GM21360 (cell line): ENCODE measurements at regions not wholly inside any gene's neighbourhood (a gene's known extent, or its start where the extent isn't known, plus 50 kb on each side); places are given as distances from the start of the nearest gene placed in this dataset.
"Not testable (repeated sequence)": the region's sequence is repeated elsewhere in the genome, so short reads cannot be mapped to it uniquely, and the experiment has no call there.

Source experiments
- ATAC-seq: cut with Tn5 transposase; IDR thresholded peaks from one replicate; pipeline ENCODE4 v1.9.1; 2021; ENCODE audit warnings: mild to moderate bottlenecking, moderate library complexity; ENCODE audit not compliant: unreplicated experiment

DNA sequence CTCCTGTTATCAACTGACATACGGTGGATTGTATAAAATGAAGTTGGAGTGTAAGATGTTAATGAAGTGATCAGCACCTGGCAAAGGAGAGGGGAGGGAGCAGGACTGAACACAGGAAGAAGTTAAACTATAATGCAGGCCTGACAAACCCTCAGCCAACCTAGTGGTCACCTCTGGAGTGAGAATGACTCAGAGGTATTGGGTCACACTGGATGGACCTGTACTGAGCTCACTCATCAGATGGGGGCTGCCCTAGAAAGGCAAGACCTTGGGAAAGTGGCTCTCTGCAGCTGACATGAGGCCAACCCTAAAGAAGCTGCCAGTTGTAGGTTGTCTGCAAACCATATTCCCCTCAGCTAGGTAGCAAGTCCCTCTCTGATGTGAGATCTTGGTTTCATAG is 193.3 kb upstream of the HTR1E start:
- ATAC-seq = no peak

DNA sequence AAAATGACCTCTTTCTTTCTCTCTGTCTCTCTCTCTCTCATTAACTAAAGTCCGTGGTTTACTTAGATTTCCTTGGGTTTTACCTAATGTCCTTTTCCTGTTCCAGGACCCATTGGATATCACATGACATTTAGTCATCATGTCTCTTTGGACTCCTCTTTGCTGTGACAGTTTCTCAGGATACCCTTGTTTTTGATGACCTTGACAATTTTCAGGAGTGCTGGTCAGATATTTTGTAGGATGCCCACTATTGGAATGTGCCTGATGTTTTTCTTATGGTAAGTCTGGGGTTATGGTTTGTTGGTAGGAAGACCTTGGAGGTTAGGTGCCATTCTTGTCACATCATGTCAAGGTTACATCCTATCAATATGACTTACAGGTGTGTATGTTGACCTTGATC is 199.2 kb upstream of the HTR1E start:
- ATAC-seq = no peak

DNA sequence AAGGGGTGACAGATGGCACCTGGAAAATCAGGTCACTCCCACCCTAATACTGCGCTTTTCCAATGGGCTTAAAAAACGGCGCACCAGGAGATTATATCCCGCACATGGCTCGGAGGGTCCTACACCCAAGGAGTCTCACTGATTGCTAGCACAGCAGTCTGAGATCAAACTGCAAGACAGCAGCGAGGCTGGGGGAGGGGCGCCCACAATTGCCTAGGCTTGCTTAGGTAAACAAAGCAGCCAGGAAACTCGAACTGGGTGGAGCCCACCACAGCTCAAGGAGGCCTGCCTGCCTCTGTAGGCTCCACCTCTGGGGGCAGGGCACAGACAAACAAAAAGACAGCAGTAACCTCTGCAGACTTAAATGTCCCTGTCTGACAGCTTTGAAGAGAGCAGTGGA is 205.7 kb upstream of the HTR1E start:
- not testable (repeated sequence) for ATAC-seq

DNA sequence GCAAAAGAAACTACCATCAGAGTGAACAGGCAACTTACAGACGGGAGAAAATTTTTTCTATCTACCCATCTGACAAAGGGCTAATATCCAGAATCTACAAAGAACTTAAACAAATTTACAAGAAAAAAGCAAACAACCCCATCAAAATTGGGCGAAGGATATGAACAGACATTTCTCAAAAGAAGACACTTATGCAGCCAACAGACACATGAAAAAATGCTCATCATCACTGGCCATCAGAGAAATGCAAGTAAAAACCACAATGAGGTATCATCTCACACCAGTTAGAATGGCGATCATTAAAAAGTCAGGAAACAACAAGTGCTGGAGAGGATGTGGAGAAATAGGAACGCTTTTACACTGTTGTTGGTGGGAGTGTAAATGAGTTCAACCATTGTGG is 206.6 kb upstream of the HTR1E start:
- not testable (repeated sequence) for ATAC-seq

DNA sequence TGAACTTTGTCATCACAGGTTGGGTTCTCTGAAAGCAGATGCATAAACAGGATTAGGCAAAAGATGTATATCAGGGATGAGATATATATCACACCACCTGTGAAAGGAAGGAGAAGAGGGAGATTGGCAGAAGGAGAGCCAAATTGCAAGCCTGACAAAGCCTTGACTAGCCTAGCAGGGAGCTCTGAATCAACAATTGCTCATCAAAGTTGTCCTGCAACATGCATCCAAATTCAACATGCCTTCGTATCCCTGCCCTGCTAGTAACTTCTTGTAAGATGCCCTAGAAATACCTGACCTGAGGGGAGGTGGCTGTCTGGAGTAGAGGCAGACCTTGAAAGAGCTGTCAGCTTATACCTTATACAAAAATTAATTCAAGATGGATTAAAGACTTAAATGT is 207.1 kb upstream of the HTR1E start:
- no peak for ATAC-seq

DNA sequence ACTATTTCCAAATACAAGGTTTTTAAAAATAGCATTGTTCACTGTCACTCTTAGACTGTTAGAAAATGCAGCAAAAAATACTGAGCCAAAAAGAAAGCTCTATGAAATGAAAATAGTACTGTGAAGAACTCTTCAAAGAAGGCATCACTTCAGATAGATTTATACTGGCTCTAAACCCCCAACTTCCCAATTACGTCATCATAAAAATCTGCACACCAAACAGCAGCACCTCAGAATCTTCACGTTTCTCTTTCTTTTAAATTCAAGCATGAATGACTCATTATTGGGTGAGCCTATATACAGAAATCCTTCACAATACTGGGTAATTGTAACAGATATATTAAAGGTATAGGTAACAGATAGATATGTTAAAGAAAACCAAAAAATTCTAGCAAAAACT is 208.4 kb upstream of the HTR1E start:
- ATAC-seq = no peak

DNA sequence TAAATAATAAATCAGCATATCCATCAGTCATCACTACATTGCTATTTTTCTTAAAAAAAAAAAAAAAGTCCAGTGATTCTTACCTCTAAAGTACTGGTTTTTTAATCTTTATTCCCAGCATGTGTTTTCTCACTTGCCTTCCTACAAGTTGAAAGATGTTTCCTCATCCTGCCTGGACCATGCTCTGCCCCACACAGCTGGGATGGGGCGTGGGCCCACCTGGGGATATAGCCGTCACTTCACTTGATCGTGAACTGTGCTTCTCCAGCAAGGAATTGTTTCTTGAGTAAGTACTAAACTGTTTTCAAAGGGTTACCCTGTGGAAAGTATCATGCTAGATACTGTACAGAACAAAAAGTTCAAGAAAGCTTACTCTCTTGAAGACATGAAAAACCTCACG is 212.6 kb upstream of the HTR1E start:
- no peak for ATAC-seq

DNA sequence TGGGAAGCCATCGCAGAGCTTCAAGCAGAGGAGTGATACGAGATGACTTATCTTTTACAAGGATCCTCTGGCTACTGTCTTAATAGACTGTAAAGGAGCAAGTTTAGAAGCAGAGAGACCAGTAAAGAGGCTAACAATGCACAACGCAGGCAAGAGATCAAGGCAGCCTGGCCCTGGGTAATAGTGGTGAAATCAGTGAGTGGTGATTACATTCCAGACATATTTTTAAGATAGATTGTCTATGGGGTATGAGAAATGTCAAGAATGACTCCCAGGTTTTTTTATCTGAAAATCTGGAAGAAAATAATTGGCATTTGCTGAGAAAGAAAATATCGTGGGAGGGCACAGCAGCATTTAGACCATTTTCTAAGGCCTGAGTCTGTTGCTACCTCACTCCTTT is 213.6 kb upstream of the HTR1E start:
- no peak for ATAC-seq

DNA sequence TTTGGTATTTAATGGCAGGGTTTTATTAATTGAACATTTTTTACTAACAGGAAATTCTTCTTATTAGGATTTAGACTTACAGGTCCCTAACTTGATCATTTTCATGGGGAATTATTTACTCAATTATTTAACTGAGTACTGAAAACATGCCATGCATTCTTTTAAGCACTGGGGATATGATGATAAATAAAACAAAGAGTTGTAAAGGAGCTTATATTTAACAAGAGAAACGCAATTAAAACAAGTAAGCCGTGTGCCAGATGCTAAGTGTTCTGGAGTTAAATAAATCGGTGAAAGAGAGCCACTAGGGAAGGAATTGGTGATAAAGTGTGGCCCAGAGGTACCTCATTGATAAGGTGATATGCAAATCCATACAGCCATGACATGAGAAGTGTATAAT is 214.2 kb upstream of the HTR1E start:
- ATAC-seq = no peak

DNA sequence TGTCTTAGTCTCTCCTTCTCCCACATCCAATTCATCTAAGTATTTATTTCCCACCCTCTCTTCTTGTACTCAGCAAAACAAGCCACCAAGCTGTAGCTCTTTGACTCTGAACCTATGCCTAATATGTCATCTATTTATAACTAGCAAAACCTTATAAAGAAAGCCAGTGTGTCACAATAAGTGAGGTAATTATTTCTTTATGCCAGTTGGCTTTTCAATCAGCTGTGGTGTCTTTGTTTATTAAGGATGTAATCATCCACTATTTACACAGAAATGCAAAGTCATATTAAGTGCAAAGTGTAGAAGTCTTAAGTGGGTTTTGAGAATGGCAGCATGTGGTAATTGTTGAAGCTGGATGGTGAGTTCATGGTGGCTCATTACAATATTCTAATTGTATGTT is 215.2 kb upstream of the HTR1E start:
- no peak for ATAC-seq

DNA sequence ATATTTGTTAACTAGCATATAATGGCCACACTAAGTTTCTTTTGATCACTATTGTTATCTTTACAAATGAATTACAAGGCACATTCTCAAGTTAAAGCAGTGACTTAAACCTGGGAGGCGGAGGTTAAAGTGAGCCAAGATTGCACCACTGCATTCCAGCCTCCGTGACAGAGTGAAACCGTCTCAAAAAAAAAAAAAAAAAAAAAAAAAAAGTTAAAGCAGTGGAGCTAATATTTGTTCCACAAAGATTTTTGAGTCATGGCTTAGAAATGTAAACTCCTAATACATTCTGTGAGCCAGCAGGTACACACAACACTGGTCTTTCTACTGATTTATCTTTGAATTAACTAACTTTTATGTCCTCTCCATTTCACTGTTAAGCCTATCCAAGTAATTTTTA is 221.7 kb upstream of the HTR1E start:
- no peak for ATAC-seq

DNA sequence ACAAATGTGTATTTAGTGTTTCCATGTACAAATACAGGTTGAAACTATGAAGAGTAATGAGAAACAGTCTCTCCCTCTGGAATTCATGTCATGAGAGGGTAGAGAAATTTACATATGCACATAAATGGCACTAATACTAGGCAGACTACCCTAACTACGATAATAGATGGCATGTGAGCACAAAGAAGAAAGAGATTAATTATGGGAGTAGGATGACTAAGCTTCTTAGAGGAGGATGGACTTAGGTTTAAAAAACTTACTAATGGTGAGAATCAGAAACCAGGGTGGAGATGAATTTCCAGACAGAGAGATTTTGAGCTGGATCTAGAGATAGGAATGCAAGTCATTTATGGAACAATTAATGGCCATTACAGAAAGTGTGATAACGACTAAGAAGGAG is 225.3 kb upstream of the HTR1E start:
- no peak for ATAC-seq

DNA sequence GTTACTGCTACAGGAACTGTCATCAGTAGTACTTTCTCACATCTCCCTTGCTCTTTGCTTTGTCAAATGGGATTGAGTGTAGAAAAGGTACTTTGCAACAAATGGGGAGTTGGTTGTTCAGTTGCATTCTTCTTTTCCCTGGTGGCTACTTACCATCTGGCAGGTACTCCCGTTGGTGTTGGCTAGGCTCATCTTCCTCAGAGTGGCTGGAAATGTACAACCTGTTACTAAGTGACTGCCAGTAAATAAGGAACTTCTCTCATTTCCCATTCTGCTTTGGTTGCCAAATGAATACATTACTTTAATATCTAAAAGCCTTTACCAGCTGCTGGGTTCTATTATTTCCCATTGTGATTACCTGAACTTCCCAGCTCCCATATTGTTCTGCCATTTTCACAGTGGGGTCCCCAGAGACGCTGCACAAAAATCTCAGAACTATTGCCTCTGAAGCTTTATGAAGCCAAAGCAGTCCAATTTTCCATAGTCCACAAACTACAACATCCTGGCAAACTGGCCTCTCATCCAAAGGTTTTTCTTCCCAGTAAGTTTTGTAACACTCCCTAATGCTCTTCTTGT is 229.7 kb upstream of the HTR1E start:
- ATAC-seq = no peak

DNA sequence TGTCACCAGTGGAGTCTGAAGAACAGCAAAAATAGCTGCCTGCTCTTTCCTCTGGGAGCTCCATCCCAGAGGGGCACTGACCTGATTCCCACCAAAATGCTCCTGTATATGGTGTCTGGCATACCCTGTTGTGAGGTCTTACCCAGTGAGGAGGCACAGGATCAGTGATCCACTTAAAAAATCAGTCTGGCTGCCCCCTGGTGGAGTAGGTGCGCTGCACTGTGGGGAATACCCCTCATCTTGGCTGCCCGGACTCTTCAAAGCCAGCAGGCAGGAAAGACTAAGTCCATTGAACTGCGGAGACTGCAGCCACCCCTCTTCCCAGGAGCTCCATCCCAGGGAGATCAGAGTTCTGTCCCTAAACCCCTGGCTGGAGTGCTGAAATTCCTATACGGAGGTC is 230.9 kb upstream of the HTR1E start:
- ATAC-seq = peak; percentile 91

DNA sequence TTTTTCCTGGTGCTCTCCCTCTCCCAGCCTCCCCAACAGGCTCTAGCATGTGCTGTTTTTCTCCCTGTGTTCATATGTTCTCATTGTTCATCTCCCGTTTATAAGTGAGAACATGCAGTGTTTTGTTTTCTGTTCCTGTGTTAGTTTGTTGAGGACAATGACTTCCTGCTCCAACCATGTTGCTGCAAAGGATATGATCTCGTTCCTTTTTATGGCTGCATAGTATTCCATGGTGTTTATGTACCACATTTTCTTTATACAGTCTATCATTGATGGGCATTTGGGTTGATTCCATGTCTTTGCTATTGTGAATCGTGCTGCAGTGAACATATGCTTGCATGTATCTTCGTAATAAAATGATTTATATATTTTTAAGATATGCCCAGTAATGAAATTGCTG is 236.1 kb upstream of the HTR1E start:
- ATAC-seq = not testable (repeated sequence)

DNA sequence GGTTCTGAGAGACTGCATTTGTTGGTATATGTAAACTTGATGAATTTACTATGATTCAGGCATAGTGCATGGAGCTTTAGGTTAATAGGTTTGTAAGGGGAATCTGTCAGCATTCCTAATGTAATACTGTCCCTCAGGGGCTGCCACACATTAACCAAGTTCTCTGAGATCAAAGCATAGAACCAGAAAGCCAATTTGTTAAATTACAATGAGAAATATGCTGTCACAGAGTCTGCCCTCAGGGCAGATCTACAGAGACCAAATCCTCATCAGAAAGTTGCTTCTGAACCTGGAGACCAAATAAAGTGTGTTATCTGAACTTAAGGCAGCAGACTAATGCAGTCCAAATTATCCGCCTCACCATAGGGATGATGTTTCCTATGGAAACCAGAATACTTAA is 250.8 kb upstream of the HTR1E start:
- no peak for ATAC-seq

DNA sequence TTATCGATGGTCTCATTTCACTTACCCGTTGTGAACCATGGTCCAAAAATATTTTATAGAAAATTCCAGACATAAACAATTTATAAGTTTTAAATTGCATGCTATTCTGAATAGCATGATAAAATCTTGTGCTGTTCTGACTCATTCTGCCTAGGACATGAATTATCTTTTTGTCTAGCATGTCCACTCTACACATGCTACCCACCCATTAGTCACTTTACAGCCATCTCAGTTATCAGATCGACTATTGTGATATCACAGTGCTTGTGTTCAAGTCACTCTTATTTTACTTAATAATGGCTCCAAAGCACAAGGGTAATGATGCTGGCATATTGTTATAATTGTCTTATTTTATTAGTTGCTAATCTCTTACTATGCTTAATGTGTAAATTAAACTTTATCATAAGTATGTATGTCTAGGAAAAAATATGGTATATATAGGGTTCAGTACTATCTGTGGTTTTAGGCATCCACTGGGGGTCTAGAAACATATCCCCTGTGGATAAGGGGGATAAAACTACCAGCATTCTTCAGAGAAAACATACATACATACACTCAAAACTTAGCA is 252.0 kb upstream of the HTR1E start:
- ATAC-seq = no peak

DNA sequence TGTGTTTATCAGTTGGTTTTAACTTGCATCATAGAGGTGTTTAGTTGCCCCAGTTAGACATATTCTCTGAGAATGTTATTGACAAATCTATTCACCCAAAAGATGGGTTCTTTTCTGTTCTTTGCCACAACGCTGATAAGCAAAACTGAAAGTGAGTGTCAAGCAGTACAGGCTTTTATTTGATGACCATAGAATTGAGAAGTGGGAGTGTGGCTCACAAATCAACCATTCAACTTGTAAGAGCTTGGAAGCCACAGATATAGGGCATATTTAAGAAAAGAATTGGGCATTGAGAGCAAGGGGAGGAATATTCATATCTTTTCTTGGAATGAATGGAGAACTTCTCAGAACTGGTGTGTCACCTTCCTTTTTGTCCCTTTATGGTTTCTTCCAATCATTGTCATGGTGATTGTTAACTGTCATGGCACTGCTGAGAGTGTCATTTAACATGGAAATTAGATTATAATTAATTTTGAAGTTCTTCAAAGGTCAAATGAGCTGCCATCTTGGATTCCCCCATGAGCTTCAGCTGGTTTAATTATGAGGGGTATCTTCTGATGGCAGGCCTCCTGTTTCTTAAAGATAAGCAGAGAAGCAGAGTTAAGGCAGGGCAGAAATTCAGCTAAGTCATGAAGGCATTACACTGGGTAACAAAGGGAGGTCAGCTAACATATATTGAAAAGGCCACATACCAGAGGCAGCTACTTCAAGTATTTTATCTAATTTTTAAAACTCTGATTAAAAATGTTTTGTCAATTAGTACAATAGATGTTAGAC is 254.0 kb upstream of the HTR1E start:
- ATAC-seq = no peak

DNA sequence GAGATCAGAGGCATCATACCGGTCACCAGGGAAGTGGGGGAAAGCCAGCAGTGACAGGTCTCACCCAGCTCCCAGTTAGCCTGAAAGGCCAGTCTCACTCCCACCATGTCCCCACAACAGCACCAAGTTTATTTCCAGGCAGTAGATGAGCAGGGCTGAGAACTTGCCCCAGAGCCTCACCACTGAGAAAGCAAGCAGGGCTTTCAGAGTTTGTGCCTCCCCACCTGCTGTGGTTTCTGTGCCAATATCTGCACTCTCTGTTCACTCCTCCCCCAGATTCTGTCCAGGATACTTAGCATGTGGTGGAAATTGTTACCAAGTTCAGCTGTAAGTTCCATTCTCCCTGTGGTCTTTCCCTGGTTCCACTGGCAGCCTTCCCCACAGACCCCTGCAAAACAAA is 255.0 kb upstream of the HTR1E start:
- no peak for ATAC-seq

DNA sequence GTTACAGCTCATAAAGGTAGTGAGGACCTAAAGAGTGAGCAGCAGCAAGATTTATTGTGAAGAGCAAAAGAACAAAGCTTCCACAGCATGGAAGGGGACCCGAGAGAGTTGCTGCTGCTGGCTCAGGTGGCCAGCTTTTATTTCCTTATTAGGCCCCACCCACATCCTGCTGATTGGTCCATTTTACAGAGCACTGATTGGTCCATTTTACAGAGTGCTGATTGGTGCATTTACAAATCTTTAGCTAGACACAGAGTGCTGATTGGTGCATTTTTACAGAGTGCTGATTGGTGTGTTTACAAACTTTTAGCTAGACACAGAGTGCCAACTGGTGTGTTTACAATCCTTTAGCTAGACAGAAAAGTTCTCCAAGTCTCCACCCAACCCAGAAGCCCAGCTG is 256.2 kb upstream of the HTR1E start:
- ATAC-seq = not testable (repeated sequence)

DNA sequence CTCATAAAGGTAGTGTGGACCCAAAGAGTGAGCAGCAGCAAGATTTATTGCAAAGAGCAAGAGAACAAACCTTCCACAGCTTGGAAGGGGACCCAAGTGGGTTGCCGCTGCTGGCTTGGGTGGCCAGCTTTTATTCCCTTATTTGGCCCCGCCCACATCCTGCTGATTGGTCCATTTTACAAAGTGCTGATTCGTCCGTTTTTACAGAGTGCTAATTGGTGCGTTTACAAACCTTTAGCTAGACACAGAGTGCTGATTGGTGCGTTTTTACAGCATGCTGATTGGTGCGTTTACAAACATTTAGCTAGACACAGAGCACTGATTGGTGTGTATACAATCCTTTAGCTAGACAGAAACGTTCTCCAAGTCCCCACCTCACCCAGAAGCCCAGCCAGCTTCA is 265.2 kb upstream of the HTR1E start:
- not testable (repeated sequence) for ATAC-seq

DNA sequence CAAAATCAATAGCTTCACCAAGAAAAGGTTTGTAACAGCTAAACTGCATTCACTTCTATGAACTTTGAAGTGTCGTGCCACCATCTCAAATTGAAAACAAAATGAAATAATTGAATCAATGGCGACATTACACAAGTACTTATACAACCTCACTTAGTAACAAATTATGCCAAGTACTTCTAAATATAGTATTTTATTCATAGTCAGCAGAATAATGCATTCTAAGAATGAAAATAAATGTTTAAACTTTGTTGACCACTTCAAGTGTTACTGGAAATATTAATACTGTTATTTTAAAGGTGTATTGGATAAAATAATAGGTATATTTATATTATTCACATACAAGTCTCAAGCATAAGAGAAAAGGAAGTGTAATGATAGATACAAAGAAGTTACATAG is 280.1 kb upstream of the HTR1E start:
- no peak for ATAC-seq

DNA sequence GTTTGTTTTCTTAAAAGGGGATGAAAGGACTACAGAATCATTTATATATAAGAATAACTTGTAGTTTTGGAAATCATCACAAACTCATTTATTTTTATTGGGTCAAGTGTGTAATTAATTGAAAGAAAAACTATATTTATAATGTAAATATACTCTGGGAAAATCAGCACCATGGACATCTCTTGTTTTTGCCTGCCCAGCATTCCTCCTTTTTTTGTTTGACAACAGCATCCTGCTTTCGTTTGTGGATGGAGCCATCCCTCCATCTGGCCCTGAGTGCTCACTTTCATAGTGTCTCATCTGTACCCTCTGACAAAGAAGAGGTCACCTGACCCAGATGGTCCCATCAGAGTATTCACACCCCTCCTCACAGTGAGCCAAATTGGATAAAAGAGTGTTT is 308.2 kb upstream of the HTR1E start:
- ATAC-seq = no peak
